ENCODE measurements at regions not wholly inside any gene's neighbourhood (a gene's known extent, or its start where the extent isn't known, plus 50 kb on each side); places are given as distances from the start of the nearest gene placed in this dataset.
"Not testable (repeated sequence)": the region's sequence is repeated elsewhere in the genome, so short reads cannot be mapped to it uniquely, and the experiment has no call there.

DNA sequence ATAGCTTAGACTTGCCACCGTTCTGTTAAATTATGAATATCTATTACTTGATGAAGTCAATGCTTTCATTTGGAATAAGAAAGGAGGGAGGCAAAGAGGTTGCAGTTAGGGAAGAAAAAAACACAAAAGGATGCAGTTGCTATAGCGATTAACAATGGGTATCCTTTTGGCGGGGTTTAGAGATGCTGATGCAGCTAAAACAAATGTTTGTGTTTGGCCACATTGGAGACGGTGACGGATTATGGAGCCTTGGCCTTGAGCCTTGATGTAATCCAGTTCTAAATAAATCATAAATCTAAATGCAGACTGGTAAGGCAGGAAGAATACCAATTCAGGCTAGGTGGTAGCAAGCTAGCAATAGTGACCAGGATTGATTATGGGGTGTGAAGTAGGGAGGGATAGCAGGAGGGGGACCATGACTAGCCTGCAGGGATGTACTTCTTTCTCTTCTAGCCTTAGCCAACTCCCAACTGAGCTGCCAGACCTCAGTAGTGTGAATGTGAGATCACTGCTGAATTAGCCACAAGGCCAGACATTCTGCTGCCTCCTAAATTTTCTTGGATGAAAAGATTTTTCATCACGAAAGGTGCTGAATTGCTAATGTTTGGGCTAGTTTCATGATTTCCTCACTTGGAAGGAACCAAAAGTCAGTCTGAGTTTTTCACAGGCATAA lies 160.3 kb downstream of the TLR4 start:
- DNase-seq: no peak

DNA sequence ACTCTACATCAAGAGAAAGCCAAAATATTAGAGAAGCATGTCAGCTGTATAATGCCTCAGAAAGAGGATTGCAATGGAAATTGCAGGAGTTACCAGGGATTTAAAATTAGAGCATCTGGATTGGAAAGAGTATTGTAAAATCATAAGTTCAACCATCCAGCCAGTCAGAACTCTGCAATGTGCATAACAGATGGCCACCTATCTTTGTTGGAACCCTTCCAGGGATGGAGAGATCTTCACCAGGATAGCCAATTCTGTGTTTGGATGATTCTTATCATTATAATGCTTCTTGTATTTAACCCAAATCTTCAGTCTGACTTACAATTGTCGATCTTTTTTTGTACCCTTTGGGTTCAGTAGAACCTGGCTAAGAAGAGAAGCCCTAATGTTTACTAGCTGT lies 164.4 kb downstream of the TLR4 start:
- DNase-seq: no peak

DNA sequence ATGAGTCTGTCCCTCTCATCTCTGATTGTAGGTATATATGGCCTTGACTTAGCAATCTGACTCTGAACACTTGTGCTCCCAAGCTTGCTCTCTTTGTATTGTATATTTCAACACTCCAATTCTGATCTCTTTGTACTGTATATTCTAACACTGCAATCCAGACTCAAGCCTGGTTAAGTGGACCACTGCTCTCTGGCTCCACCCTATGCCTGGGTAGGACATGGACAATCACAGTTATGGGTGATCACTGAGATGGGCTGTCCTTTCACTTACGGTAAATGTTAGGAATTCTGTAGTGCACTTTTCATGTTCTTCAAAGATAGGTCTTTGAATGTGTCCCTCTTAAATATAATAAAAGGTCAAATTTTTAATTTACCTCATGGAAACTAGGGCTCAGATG lies 165.1 kb downstream of the TLR4 start:
- no peak for DNase-seq

DNA sequence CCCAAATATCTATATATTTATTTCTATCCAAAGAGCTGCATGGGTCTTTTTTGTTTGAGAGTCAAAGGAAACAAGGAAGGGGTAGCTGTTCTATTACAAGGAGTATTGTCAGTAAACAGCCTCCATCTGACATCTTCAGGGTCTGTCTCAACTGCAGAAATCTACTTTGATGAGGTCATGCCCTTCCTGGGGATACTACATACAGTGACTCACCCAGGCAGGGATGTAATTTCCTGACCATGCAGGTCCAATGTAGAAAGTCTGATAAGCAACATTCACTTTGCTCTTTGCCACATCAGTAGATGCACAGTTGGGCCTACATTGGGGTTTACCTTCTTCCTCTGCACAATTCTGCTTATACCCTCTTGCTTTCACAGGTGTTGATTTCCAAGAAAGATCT lies 165.5 kb downstream of the TLR4 start:
- no peak for DNase-seq

DNA sequence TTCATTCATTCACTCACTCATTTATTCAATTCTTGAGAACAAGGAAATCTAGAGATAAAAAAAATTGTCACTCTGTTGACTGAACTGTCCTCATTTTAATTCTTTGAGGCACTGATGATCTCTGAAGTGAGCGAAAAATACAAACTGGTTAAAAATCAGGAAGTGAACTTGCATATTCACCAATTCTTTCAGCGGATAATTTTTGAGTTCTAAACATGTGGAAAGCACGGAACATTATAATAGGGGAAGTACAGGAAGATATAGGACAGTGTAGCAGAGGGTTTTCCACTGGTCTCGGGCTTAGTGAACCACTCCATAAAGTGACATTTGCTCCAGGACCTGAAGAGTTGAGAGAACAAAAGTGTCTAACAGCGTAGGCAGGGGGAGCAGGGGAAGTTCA lies 169.5 kb downstream of the TLR4 start:
- no peak for DNase-seq

DNA sequence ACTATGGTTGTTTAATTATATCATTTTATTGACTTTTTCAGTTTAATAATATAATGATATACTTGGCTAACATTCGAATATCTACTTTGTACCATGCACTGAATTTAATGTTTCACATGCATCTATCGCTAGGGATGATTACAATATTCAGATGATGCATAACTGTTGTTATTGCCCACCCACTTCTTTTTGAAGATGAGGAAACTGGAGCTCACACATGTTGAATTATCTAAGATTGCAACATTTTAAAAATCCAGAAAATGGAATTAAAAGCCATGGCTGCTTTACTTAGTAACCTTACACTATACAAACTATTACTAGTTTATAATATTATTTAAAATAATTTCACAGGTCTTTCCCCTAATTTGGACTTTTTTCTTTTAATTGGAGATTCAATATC lies 171.7 kb downstream of the TLR4 start:
- DNase-seq: no peak

DNA sequence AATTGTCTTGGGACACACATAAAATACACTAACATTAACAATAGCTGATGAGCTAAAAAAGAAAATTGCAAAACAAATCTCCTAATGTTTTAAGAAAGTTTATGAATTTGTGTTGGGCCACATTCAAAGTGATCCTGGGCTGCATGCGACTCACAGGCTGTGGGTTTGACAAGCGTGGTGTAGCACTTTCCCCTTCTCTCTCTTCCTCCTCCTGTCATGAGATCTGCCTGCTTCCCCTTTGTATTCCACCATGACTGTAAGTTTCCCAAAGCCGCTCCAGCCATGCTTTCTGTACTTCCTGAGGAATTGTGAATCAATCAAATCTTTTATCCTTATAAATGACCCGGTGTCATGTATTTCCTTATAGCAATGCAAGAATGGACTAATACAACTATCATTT lies 178.0 kb downstream of the TLR4 start:
- DNase-seq: no peak

DNA sequence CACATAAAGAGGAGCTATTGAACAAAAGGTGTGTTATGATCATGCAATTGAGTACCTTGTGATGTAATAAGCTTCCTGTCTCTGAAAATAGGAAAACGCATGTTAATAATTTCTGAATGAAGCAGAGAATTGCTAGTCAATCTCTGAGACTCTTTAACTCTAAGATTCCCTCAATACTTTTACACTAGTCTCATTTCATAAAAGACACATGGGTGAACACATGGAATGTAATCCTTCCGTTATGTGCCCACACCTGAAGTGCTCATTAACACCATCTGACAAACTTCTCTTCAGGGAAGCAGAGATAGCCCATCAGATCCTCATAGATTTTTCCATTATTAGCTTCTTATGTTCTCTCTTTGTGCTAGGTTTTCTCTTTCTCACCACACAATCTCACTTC lies 182.4 kb downstream of the TLR4 start:
- no peak for DNase-seq

DNA sequence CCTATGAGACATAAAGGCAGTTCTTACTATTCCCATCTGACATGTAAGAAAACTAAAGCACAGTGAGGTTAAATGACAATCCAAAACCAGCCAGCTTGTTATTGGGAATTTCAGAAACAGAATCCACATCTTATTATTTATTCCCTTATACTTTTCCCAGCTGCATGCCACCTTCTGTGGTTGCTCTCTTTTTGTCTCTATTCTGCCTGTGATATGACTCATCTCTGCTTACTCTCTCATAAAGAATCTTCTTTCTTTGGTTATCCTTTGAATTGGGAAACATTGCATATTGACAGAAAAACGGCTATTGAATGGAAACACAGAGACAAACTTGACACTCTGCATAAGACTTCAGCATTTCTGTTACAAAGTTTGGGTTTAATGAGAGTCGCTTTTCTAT lies 183.2 kb downstream of the TLR4 start:
- no peak for DNase-seq

DNA sequence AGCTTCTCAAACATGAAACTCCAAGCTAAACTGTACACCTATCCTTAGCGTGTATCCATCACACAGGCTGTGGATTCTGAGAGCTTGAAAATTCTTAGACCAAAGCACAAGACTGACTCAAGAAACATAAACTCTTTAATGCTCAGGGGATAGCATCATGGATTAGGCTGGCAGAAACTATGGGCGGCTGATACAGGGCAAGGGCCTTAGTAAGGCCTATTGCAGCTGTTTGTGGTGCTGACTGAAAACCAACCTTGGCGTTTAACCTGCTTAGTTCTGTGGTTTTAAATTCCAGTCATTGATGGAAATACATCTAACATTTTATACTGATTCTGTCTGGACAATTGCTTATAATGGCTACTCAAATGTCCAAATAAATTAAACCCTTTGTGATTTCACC lies 183.7 kb downstream of the TLR4 start:
- no peak for DNase-seq

DNA sequence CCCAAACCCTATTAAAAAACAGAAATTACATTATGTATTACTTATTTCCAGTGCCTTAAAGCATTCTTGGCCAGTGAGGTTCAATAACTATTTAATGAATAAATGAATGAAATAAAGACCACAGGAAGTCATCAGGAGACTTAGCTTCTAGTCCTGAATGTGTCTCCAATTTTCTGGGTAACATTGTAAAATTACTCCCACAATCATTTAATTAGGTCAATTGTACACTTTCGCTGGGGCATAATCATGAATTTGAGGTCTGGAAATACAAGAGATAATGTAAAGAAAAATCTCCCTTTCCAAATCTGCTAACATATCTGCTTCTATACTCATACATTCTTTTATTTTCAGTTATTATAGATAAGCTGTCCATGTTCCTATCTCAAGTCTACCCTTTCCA lies 199.2 kb downstream of the TLR4 start:
- DNase-seq: no peak

DNA sequence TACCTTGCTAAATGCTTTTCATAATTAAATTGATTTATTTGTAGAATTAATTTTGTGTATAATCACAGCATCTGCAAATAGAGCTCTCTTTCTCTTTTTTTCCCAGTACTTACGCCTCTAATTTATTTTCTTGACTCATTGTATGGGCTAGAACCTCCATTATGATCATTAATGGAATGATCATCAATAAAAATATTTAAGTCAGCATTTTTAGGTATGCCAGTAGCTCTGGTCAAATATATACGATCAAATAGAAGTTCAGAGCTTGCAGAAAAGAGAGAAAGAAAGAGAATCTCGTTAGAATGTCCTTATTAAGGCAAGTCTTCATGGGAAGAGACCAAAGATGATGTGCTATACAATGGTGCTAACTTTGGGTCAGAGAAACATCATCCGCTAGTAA lies 202.6 kb downstream of the TLR4 start:
- DNase-seq: no peak

DNA sequence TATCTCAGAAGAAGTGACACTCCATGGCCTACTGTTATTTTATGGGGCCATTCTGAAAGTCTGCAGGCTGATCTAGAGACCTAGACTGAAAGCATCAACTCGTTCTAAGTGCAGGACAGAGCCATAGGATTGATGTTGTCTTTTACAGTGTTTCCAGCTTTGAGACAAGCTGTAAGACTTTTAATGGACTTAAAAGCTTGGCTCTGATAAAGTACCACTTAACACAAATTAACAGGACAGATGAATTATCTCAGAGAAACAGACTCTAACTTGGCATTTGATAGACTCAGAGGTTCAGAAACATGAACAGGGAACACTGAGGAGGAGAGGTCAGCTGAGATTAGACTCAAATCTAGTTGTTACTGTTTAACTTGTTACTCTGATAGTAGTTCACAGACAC lies 203.2 kb downstream of the TLR4 start:
- no peak for DNase-seq

DNA sequence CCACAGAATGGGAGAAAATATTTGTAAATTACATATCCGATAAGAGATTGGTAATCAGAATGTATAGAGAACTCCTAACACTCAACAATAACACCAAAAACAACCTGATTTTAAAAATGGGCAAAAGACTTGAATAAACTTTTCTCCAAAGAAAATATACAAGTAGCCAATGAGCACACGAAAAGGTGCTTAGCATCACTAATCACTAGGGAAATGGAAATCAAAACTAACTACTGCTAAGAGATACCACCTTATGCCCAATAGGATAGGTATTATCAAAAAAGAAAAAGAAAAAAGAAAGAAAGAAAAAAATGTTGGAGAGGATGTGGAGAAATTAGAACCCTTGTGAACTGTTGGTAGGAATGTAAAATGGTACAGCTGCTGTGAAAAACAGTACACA lies 212.1 kb downstream of the TLR4 start:
- DNase-seq: no peak

DNA sequence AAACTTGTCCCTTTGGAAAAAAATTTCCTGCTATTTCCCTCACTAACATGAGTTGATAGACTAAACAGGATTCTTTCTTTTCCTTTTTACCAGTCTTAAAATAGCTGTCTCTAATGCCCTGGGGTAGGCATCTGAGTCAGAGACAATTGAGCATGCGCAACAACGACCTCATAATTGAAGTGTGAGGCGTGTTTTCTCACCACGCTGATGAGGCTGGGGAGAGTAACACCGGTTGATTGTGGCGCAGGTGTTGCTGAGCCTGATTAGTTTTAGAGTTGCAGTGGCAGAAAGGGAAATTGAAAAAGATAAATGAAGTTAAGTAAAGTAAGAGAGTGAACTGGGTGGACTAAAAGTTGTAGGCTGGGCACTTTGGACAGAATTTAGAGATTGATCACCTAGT lies 213.7 kb downstream of the TLR4 start:
- DNase-seq: no peak

DNA sequence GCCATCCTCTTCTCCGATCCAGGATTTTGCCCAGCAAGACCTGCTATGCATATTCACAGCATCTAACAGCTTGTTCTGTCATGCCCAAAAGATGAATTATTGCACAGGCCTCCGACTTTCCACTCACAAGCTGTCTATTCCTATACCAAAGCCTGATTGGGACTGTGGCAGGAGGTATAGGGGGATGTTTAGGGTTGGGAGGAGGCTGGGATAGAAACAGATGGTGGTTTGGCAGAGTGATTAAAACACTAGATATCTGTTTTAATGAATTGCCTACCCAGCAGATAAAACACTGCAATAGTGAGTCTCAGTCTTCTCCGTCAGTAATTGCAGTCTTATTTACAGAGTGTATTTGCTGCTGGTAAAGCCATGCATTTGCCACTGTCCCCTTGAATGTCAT lies 215.3 kb downstream of the TLR4 start:
- DNase-seq: no peak

DNA sequence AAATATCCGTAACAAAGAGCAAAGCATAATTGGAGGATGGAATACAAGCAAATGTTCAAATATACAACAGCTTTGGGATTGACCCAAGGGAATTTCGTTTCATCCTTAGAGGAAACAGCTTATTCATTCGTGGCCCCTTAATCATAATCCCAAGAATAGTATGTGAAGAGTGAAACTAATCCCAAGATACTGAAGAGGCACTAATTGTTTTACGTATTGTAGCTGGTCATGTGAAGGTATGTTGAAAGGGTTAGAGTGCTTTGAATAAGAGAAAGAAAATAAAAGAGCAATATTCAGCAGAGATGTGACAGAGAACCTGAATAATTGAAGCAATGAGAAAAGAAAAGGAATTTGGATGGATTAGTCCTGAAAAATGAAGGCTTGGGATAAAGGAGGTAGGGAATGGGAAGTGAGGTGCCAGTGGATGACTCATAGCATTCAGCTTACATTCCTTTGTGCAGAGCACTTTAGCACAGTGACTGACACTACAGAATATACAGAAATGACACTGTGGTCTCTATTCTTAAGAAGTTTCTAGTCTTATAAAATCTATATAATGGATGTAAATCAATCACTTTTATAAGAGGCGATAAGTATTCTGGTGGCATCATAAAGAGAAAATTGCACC lies 221.9 kb downstream of the TLR4 start:
- DNase-seq: no peak

DNA sequence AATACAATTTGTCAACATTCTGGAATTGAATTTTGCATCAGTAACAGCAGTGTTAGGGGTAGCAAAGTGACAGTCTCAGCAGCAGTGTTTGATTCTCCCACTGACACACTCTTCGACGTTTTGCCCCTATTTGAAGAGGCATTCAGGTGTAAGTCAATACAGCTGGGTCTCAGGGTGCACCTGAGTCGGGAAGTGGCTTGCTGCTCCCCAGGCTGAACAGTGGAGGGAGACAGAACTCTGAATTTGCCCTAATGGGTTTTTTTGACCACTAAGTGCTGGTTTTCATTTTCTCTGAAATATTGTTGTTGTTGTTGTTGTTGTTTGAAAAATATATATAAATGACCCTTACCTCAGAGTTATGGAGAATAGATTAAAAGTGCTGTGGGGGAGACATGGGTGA lies 223.2 kb downstream of the TLR4 start:
- no peak for DNase-seq

DNA sequence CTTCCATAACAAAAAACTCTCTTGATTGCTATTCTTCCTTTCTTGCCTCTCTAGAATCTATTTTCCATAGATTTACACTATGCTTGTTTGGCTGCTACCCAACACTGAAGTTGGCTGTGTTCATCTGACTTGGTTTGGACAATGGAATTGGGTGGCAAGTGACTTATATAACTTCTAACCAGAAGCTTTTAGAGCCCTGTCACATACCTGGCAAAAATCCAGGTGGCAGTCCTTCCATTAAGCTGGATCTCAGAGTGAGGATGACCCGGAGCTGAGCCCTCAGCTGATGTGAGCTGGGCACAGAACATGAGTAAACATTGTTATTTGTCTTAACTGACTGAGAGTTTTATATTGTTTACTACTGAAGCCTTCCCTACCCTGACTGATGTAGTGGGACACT lies 225.7 kb downstream of the TLR4 start:
- DNase-seq: no peak

DNA sequence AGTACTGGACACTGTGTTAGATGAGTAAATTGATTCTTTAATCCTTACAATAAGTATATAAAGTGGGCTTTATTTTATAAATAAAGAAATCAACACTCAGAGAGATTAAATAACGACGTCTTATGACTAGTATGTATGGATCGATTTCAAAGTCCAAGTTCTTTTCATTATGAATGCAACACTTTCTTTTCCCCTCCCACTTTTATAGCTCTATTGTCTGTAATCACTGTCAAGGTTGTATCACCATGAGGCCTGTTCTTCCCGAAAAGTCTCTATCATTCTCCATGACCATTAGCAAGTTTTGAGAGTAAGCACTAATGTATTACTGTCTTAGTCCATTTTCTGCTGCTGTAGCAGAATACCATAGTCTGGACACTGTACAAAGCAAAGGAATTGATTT lies 228.4 kb downstream of the TLR4 start:
- DNase-seq: no peak

DNA sequence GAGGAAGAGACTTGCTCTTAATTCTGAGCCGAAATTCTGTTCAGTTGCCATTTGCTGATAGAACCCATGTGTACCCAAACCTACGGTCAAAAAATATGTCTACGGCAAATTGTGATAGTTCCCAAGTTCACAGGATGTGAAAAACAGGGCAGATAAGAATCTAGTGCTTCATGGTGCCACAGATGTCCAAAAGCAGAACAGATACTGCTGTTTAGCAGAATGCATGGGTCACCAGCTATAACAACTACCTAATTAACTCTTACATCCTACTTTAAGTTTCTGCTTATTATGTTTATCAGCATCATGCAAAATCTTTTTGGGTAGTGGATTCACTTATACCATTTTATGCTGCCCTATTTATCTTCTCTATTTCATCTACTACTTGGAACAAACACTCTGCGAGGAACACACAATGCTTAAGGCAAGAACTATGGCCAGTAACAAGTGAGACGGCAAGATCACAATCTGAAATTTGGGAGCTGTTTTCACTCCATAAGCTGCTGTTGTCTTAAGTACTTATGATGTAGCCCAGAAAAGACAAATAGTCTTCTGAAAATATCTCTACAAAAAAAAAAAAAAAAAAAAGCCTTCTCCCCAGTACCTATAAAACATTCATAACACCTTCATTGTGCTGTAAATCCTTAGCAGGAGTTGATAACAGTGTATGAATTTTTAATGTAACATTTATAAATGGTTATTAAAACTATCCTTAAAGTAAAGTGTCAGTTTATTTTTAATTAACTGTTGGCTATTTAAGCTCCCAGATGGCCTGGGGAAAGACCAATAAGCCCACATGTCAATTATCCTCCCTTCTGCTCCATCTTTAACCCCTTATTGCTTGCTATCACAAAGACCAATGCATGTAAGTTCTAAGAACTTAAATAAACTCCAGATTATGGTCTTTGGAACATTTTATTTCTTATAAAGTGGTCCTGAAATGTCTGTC lies 232.3 kb downstream of the TLR4 start:
- no peak for DNase-seq

DNA sequence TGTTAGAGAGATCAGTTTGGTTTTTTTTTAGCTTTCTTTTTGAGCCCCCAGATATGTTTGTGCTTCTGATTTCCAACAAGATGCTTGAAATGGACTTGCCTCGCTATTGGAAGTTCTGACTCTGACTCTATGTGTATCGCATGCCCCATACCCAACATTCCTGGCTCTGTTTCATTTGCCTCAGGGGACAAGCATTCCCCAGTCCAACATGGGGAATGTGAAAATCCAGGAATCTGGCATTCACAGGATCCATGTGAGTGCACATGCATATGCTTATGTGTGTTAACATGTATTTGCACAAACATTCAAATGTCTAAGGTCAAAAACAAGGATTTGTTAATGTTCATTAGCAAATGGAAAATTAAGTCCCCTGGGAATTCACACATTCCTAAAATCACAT lies 233.9 kb downstream of the TLR4 start:
- DNase-seq: no peak

DNA sequence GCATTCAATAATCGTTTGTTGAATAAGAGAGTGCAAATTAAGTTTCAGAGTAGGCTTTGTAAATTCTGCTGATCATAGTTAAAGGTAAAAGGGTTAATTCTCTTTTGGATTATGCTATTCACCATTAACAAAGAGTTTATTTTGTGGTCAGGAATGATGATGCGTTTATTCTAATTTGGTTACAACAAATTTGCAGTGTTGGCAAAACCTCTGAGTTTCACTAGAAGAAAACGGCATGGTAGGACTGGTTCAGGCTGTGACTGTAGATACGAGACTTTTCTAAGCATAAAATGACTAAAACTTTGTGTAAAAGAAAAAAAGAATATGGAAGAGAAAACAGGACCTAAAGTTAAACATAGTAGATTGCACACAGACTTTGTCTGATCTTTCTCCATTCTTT lies 234.7 kb downstream of the TLR4 start:
- DNase-seq: no peak

DNA sequence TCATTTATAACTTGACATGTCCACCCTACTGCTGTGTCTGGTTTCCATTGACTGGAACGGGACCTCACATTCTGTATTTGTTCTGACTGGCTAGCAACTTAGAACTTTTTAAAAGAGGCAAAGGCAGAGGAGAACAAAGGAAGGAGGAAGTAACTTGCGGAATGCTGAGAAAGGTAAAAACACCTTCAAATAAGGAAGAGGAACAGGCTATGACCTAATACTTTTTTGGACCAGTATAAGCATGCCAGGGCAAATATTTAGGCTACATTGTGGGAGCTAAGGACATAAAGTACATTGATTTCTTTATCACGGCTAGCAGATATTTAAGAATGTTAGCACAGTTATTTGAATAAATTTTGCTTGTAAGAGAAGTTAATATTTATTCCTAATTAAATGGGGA lies 240.5 kb downstream of the TLR4 start:
- not testable (repeated sequence) for DNase-seq
